GM23338 (cell line): ENCODE measurements at regions not wholly inside any gene's neighbourhood (a gene's known extent, or its start where the extent isn't known, plus 50 kb on each side); places are given as distances from the start of the nearest gene placed in this dataset.

Source experiments
- ATAC-seq: fragments of 200-7000 bp; cut with Tn5 transposase; 3 replicates; pipeline ENCODE4 v1.9.1; 2020
- DNase-seq: peaks from one replicate; pipeline ENCODE4 v3.0.0-alpha.2; 2015; ENCODE audit warnings: low spot score
- H2AFZ ChIP-seq: fragments of 200-600 bp; sonication (generic); 2 replicates; pipeline ENCODE4 v1.8.0; 2016; ENCODE audit warnings: antibody characterized with exemption, mild to moderate bottlenecking, moderate library complexity
- H3F3A ChIP-seq: fragments of 200-600 bp; sonication (generic); replicated peaks from 2 replicates; pipeline ENCODE4 v1.8.0; 2017; ENCODE audit warnings: antibody characterized with exemption, mixed run types, low read depth
- H3K27ac ChIP-seq: fragments of 200-600 bp; sonication (generic); 2 replicates; pipeline ENCODE4 v1.6.1; 2016; ENCODE audit warnings: low read depth
- H3K27me3 ChIP-seq: fragments of 200-600 bp; sonication (generic); 2 replicates; pipeline ENCODE4 v1.8.0; 2016; ENCODE audit warnings: mild to moderate bottlenecking, mixed run types, moderate library complexity; ENCODE audit not compliant: insufficient read depth
- H3K36me3 ChIP-seq: fragments of 200-600 bp; sonication (generic); 2 replicates; pipeline ENCODE4 v1.8.0; 2016; ENCODE audit warnings: mild to moderate bottlenecking; ENCODE audit not compliant: insufficient read depth
- H3K4me1 ChIP-seq: fragments of 200-600 bp; sonication (generic); 2 replicates; pipeline ENCODE4 v1.8.0; 2016; ENCODE audit warnings: mild to moderate bottlenecking, moderate library complexity; ENCODE audit not compliant: insufficient read depth
- H3K4me2 ChIP-seq: fragments of 200-600 bp; sonication (generic); 2 replicates; pipeline ENCODE4 v1.7.1; 2017; ENCODE audit warnings: mixed run types
- H3K4me3 ChIP-seq: fragments of 200-600 bp; sonication (generic); 2 replicates; pipeline ENCODE4 v1.6.1; 2016; ENCODE audit warnings: mixed run types
- H3K79me2 ChIP-seq: fragments of 200-600 bp; sonication (generic); replicated peaks from 2 replicates; pipeline ENCODE4 v1.8.0; 2017; ENCODE audit warnings: mild to moderate bottlenecking; ENCODE audit not compliant: insufficient read depth
- H3K9me2 ChIP-seq: fragments of 200-600 bp; sonication (generic); 2 replicates; pipeline ENCODE4 v1.8.0; 2017; ENCODE audit not compliant: insufficient read depth
- H4K20me1 ChIP-seq: fragments of 200-600 bp; sonication (generic); replicated peaks from 2 replicates; pipeline ENCODE4 v1.8.0; 2017; ENCODE audit warnings: mild to moderate bottlenecking; ENCODE audit not compliant: insufficient read depth
- H3K27ac Mint-ChIP-seq: 2 replicates; pipeline ENCODE4 v1.8.0; 2020; ENCODE audit warnings: inconsistent platforms, mild to moderate bottlenecking, moderate library complexity, mixed read lengths
- H3K27me3 Mint-ChIP-seq: 3 replicates; pipeline ENCODE4 v1.8.0; 2022; ENCODE audit warnings: low read depth, mild to moderate bottlenecking, moderate library complexity, mixed read lengths, inconsistent platforms; ENCODE audit not compliant: insufficient read depth, poor library complexity
- H3K36me3 Mint-ChIP-seq: 3 replicates; pipeline ENCODE4 v1.8.0; 2021; ENCODE audit warnings: low read depth, mild to moderate bottlenecking, inconsistent platforms, moderate library complexity, mixed read lengths
- H3K4me1 Mint-ChIP-seq: 3 replicates; pipeline ENCODE4 v1.8.0; 2020; ENCODE audit warnings: mild to moderate bottlenecking, inconsistent platforms, mixed read lengths
- H3K4me3 Mint-ChIP-seq: 3 replicates; pipeline ENCODE4 v1.8.0; 2021; ENCODE audit warnings: moderate library complexity, mild to moderate bottlenecking, inconsistent platforms, mixed read lengths
- H3K9me3 Mint-ChIP-seq: 3 replicates; pipeline ENCODE4 v1.8.0; 2020; ENCODE audit warnings: moderate library complexity, mild to moderate bottlenecking, inconsistent platforms, mixed read lengths
- CREB1 ChIP-seq: fragments of 250-450 bp; sonication (Bioruptor Pico); IDR thresholded peaks from 2 replicates; pipeline ENCODE4 v1.5.0; 2020; ENCODE audit warnings: low read depth, mild to moderate bottlenecking, moderate library complexity
- CTCF ChIP-seq, 2 experiments: fragments of 200-600 bp in 1 of 2; sonication (generic) in 1 of 2; conservative IDR thresholded peaks; 2 replicates each; pipeline versions ENCODE4 v1.5.1 to v1.6.1; 2016 to 2017; ENCODE audit warnings: antibody characterized with exemption in 2 of 2, low read depth in 2 of 2, mild to moderate bottlenecking in 2 of 2, moderate library complexity in 1 of 2
- EZH2 ChIP-seq: fragments of 200-600 bp; sonication (generic); IDR thresholded peaks from one replicate; pipeline ENCODE4 v1.8.0; 2017; ENCODE audit warnings: antibody characterized with exemption, mild to moderate bottlenecking, low read depth; ENCODE audit not compliant: unreplicated experiment
- EZH2phosphoT487 ChIP-seq: fragments of 200-600 bp; sonication (generic); IDR thresholded peaks from one replicate; pipeline ENCODE4 v1.8.1; 2018; ENCODE audit warnings: antibody characterized with exemption; ENCODE audit not compliant: unreplicated experiment
- NANOG ChIP-seq: IDR thresholded peaks from 2 replicates; pipeline ENCODE4 v1.6.1; 2016; ENCODE audit warnings: antibody characterized with exemption, borderline replicate concordance
- POLR2AphosphoS5 ChIP-seq: IDR thresholded peaks from 2 replicates; pipeline ENCODE4 v1.6.1; 2016; ENCODE audit warnings: antibody characterized with exemption, low read depth
- STAT1 ChIP-seq: IDR thresholded peaks from one replicate; pipeline ENCODE4 v1.6.1; 2016; ENCODE audit warnings: antibody characterized with exemption; ENCODE audit not compliant: unreplicated experiment
- ZNF114 ChIP-seq: fragments of 250-450 bp; sonication (Bioruptor Pico); IDR thresholded peaks from 2 replicates; pipeline ENCODE4 v1.5.0; 2020; ENCODE audit warnings: mild to moderate bottlenecking, moderate library complexity
- ZNF331 ChIP-seq: fragments of 250-450 bp; sonication (Bioruptor Pico); IDR thresholded peaks from 2 replicates; pipeline ENCODE4 v1.5.0; 2020; ENCODE audit warnings: low read depth, mild to moderate bottlenecking, moderate library complexity
- ZNF462 ChIP-seq: fragments of 250-450 bp; sonication (Bioruptor Pico); IDR thresholded peaks from 2 replicates; pipeline ENCODE4 v1.5.0; 2020; ENCODE audit warnings: mild to moderate bottlenecking, moderate library complexity

- Histone ChIP-seq H3K79me2 (no peaks in the 10 kb centered on the region), H3K4me1 (no peaks in the 10 kb centered on the region), H3K4me3 (no peak overlapping the region), H3F3A (no peaks in the 10 kb centered on the region), H3K27ac (no peak overlapping the region), H2AFZ (no peak overlapping the region), H3K27me3 (no peaks in the 10 kb centered on the region), H3K36me3 (peaks cover 3% of the 10 kb centered on the region; the same call in 1 of the 2 replicates), H3K4me2 (no peak overlapping the region), H4K20me1 (no peaks in the 10 kb centered on the region), H3K9me2 (no peaks in the 10 kb centered on the region)
- TF ChIP-seq CTCF (conservative IDR thresholded peaks at IDR 0.05; ENCODE audit: low read depth in 2 of 2) = no peak
- no peak for TF ChIP-seq ZNF331 (CRISPR knock-in tag)
- no peak for TF ChIP-seq STAT1
- TF ChIP-seq ZNF462 = no peak
- no peak for TF ChIP-seq EZH2
- no peak for TF ChIP-seq POLR2AphosphoS5
- TF ChIP-seq ZNF114 = no peak
- no peak for TF ChIP-seq EZH2phosphoT487
- TF ChIP-seq CREB1 = no peak
- no peak for TF ChIP-seq NANOG
- peaks cover 95% of the 10 kb centered on the region for H3K9me3 Mint-ChIP-seq
- DNase-seq (no peak), ATAC-seq (no peak)
- no peak overlapping the region for H3K27ac Mint-ChIP-seq
- H3K27me3 Mint-ChIP-seq = peaks cover 4% of the 10 kb centered on the region
- no peak overlapping the region for H3K4me3 Mint-ChIP-seq
- H3K4me1 Mint-ChIP-seq = no peaks in the 10 kb centered on the region
- peaks cover 16% of the 10 kb centered on the region; the same call in 2 of the 3 replicates for H3K36me3 Mint-ChIP-seq
Observed at GRCh38 chr1:4527819-4528218, 126.6 kb upstream of the AJAP1 start.
